Kasumi-1 (cell line): ENCODE measurements at regions not wholly inside any gene's neighbourhood (a gene's known extent, or its start where the extent isn't known, plus 50 kb on each side); places are given as distances from the start of the nearest gene placed in this dataset.
"Not testable (repeated sequence)": the region's sequence is repeated elsewhere in the genome, so short reads cannot be mapped to it uniquely, and the experiment has no call there.

Experiments
- DNase-seq, 2 experiments: peaks; one replicate each; lab custom pipeline; 2025; lab: John Stamatoyannopoulos, UW

- no peak for DNase-seq
These were observed 108.1 kb downstream of the MAP3K21 start for GRCh38 chr1:233435622-233436021.

- no peak for DNase-seq
These were observed 112.2 kb downstream of the MAP3K21 start for GRCh38 chr1:233439721-233440120.

- DNase-seq, result peak; percentile 72 to 75
These were observed 113.5 kb downstream of the MAP3K21 start for GRCh38 chr1:233440951-233441401.

- no peak for DNase-seq
These were observed 114.7 kb downstream of the MAP3K21 start for GRCh38 chr1:233442026-233442780.

GRCh38 chr1:233443040-233443760, 115.7 kb downstream of the MAP3K21 start:
- no peak for DNase-seq

- DNase-seq, result no peak
These were observed 117.0 kb downstream of the MAP3K21 start for GRCh38 chr1:233444484-233444883.

- DNase-seq, result no peak
These were observed 118.2 kb downstream of the MAP3K21 start for GRCh38 chr1:233445737-233446136.

GRCh38 chr1:233446935-233447334, 119.4 kb downstream of the MAP3K21 start:
- DNase-seq, result no peak

- DNase-seq, result no peak
These were observed 120.7 kb downstream of the MAP3K21 start for GRCh38 chr1:233448109-233448689.

GRCh38 chr1:233452724-233453123, 125.2 kb downstream of the MAP3K21 start:
- no peak for DNase-seq

- DNase-seq, result no peak
These were observed 126.1 kb downstream of the MAP3K21 start for GRCh38 chr1:233453433-233454200.

GRCh38 chr1:233459470-233459945, 132.0 kb downstream of the MAP3K21 start:
- no peak for DNase-seq

GRCh38 chr1:233459968-233460367, 132.4 kb downstream of the MAP3K21 start:
- DNase-seq, result no peak

- DNase-seq, result no peak
These were observed 133.2 kb downstream of the MAP3K21 start for GRCh38 chr1:233460692-233461091.

- no peak for DNase-seq
These were observed 134.3 kb downstream of the MAP3K21 start for GRCh38 chr1:233461847-233462246.

GRCh38 chr1:233463333-233463732, 135.8 kb downstream of the MAP3K21 start:
- DNase-seq, result no peak

- DNase-seq, result no peak
These were observed 138.3 kb downstream of the MAP3K21 start for GRCh38 chr1:233465745-233466343.

- DNase-seq, result no peak
These were observed 143.0 kb upstream of the KCNK1 start for GRCh38 chr1:233470741-233471499.

- not testable (repeated sequence) for DNase-seq
These were observed 142.1 kb upstream of the KCNK1 start for GRCh38 chr1:233471851-233472250.

- not testable (repeated sequence) for DNase-seq
These were observed 141.1 kb upstream of the KCNK1 start for GRCh38 chr1:233472796-233473195.
